Panc1 (cell line): ENCODE measurements at regions not wholly inside any gene's neighbourhood (a gene's known extent, or its start where the extent isn't known, plus 50 kb on each side); places are given as distances from the start of the nearest gene placed in this dataset.

ENCODE experiments used
- POLR2AphosphoS5 ChIP-seq: IDR thresholded peaks from 2 replicates; pipeline ENCODE4 v1.6.1; 2012; ENCODE audit warnings: mild to moderate bottlenecking, low read depth, low read length, moderate library complexity
- REST ChIP-seq, 2 experiments: IDR thresholded peaks; 2 replicates each; pipeline ENCODE4 v1.6.1; 2011 to 2012; ENCODE audit warnings: low read depth in 2 of 2, control low read depth in 1 of 2, low read length in 1 of 2, mild to moderate bottlenecking in 1 of 2, moderate library complexity in 1 of 2; ENCODE audit not compliant: insufficient read depth in 1 of 2
- SIN3A ChIP-seq: IDR thresholded peaks from 2 replicates; pipeline ENCODE4 v1.6.1; 2012; ENCODE audit warnings: low read depth, mild to moderate bottlenecking, low read length, moderate library complexity, borderline replicate concordance; ENCODE audit not compliant: insufficient read depth
- TCF7L2 ChIP-seq: IDR thresholded peaks from 2 replicates; pipeline ENCODE4 v1.6.1; 2011; ENCODE audit warnings: mild to moderate bottlenecking, low read depth, low read length, inconsistent platforms
- TF ChIP-seq, protein P1 (sequence below): fragments of 450-650 bp; IDR thresholded peaks from 2 replicates; pipeline ENCODE4 v1.5.1; 2017; ENCODE audit warnings: mild to moderate bottlenecking

- TF ChIP-seq, protein P1, sequence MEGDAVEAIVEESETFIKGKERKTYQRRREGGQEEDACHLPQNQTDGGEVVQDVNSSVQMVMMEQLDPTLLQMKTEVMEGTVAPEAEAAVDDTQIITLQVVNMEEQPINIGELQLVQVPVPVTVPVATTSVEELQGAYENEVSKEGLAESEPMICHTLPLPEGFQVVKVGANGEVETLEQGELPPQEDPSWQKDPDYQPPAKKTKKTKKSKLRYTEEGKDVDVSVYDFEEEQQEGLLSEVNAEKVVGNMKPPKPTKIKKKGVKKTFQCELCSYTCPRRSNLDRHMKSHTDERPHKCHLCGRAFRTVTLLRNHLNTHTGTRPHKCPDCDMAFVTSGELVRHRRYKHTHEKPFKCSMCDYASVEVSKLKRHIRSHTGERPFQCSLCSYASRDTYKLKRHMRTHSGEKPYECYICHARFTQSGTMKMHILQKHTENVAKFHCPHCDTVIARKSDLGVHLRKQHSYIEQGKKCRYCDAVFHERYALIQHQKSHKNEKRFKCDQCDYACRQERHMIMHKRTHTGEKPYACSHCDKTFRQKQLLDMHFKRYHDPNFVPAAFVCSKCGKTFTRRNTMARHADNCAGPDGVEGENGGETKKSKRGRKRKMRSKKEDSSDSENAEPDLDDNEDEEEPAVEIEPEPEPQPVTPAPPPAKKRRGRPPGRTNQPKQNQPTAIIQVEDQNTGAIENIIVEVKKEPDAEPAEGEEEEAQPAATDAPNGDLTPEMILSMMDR: no peak
- TF ChIP-seq REST (IDR thresholded peaks at IDR 0.05; ENCODE audit: insufficient read depth in 1 of 2, low read depth in 2 of 2, low read length in 1 of 2) (no peak), POLR2AphosphoS5 (no peak), SIN3A (no peak), TCF7L2 (no peak)
Measured at GRCh38 chr5:34496701-34497469, 159.2 kb upstream of the RAI14 start.
